ENCODE measurements at regions not wholly inside any gene's neighbourhood (a gene's known extent, or its start where the extent isn't known, plus 50 kb on each side); places are given as distances from the start of the nearest gene placed in this dataset.

- TF ChIP-seq GATA2 (IDR thresholded peaks at IDR 0.05; ENCODE audit: low read depth, low read length) (no peak), GATA3 (IDR thresholded peaks at IDR 0.05; ENCODE audit: low read depth, low read length) (no peak)
Measured at GRCh38 chr2:83953697-83954096, 505.4 kb downstream of the SUCLG1 start.

Measured in SH-SY5Y (cell line).